Mesendoderm (in vitro differentiated cells): ENCODE measurements at regions not wholly inside any gene's neighbourhood (a gene's known extent, or its start where the extent isn't known, plus 50 kb on each side); places are given as distances from the start of the nearest gene placed in this dataset.

Experiments used
- DNase-seq: peaks from one replicate; pipeline ENCODE4 v3.0.0; 2013
- H2AK5ac ChIP-seq: 2 replicates; pipeline ENCODE4 v1.6.1; 2013; ENCODE audit warnings: low read length, inconsistent platforms
- H2BK120ac ChIP-seq: 2 replicates; pipeline ENCODE4 v1.6.1; 2013; ENCODE audit warnings: low read depth, mild to moderate bottlenecking, low read length, moderate library complexity, mixed read lengths
- H2BK15ac ChIP-seq: replicated peaks from 2 replicates; pipeline ENCODE4 v1.6.1; 2013; ENCODE audit warnings: low read depth, mild to moderate bottlenecking, moderate library complexity
- H2BK5ac ChIP-seq: 2 replicates; pipeline ENCODE4 v1.6.1; 2013; ENCODE audit warnings: low read length, inconsistent platforms
- H3K18ac ChIP-seq: 2 replicates; pipeline ENCODE4 v1.6.1; 2013; ENCODE audit warnings: mild to moderate bottlenecking, low read length, mixed read lengths
- H3K23ac ChIP-seq: one replicate; pipeline ENCODE4 v1.6.1; 2013; ENCODE audit warnings: low read length
- H3K27ac ChIP-seq: 2 replicates; pipeline ENCODE4 v1.5.1; 2013; ENCODE audit warnings: low read depth, mild to moderate bottlenecking, inconsistent platforms, low read length, moderate library complexity
- H3K27me3 ChIP-seq: 2 replicates; pipeline ENCODE4 v1.6.1; 2013; ENCODE audit warnings: low read length, control low read depth, mild to moderate bottlenecking, inconsistent platforms; ENCODE audit not compliant: insufficient read depth, poor library complexity
- H3K36me3 ChIP-seq: 2 replicates; pipeline ENCODE4 v1.6.1; 2013; ENCODE audit warnings: low read length, inconsistent platforms; ENCODE audit not compliant: control insufficient read depth, insufficient read depth
- H3K4ac ChIP-seq: one replicate; pipeline ENCODE4 v1.6.1; 2013; ENCODE audit warnings: low read depth, mild to moderate bottlenecking, low read length, moderate library complexity
- H3K4me1 ChIP-seq: 2 replicates; pipeline ENCODE4 v1.6.1; 2013; ENCODE audit warnings: low read depth, low read length, inconsistent platforms; ENCODE audit not compliant: control insufficient read depth
- H3K4me2 ChIP-seq: 2 replicates; pipeline ENCODE4 v1.6.1; 2013; ENCODE audit warnings: low read length
- H3K4me3 ChIP-seq: 2 replicates; pipeline ENCODE4 v1.5.1; 2013; ENCODE audit warnings: mild to moderate bottlenecking, low read length
- H3K56ac ChIP-seq: one replicate; pipeline ENCODE4 v1.6.1; 2013; ENCODE audit warnings: low read length
- H3K79me1 ChIP-seq: 2 replicates; pipeline ENCODE4 v1.6.1; 2013; ENCODE audit warnings: low read length, inconsistent platforms
- H3K79me2 ChIP-seq: 2 replicates; pipeline ENCODE4 v1.6.1; 2013; ENCODE audit warnings: mild to moderate bottlenecking, low read length; ENCODE audit not compliant: control insufficient read depth, insufficient read depth
- H3K9ac ChIP-seq: 2 replicates; pipeline ENCODE4 v1.6.1; 2013; ENCODE audit warnings: low read length, inconsistent platforms
- H4K5ac ChIP-seq: one replicate; pipeline ENCODE4 v1.6.1; 2013; ENCODE audit warnings: low read length
- H4K8ac ChIP-seq: one replicate; pipeline ENCODE4 v1.6.1; 2013; ENCODE audit warnings: low read depth, mild to moderate bottlenecking, control low read depth, low read length, moderate library complexity
- WGBS: extraction: QIAGEN DNeasy Blood & Tissue Kit; methylation state at CpG from one replicate; pipeline ENCODE4 v1.1.7; 2013; ENCODE audit warnings: low lambda C conversion rate, missing lambda C conversion rate; ENCODE audit not compliant: insufficient coverage; ENCODE audit errors: extremely low coverage; 5-methylcytosine and 5-hydroxymethylcytosine counted together

- Histone ChIP-seq H3K4ac (no peak overlapping the region), H3K18ac (no peak overlapping the region), H4K5ac (no peak overlapping the region), H2BK15ac (no peak overlapping the region), H3K56ac (no peak overlapping the region), H2BK120ac (no peak overlapping the region), H3K4me1 (no peaks in the 10 kb centered on the region), H2BK5ac (no peak overlapping the region), H3K27me3 (no peaks in the 10 kb centered on the region), H3K27ac (no peak overlapping the region), H3K79me1 (no peaks in the 10 kb centered on the region), H2AK5ac (no peak overlapping the region), H3K4me2 (no peak overlapping the region), H3K9ac (no peak overlapping the region), H3K23ac (no peak overlapping the region), H3K36me3 (no peaks in the 10 kb centered on the region), H3K4me3 (no peak overlapping the region), H4K8ac (no peak overlapping the region), H3K79me2 (no peaks in the 10 kb centered on the region)
- DNase-seq = no peak
- WGBS = no CpG with 5 or more reads among the region's 2 CpGs
These were observed 1134.0 kb downstream of the XPNPEP1 start for GRCh38 chr10:108789336-108789735.

- no peaks in the 10 kb centered on the region for H3K27me3 ChIP-seq
- no peak overlapping the region for H3K4me3 ChIP-seq
- H3K18ac ChIP-seq = no peak overlapping the region
- no peak overlapping the region for H2BK15ac ChIP-seq
- H2BK5ac ChIP-seq = no peak overlapping the region
- no peaks in the 10 kb centered on the region for H3K79me1 ChIP-seq
- no peaks in the 10 kb centered on the region for H3K79me2 ChIP-seq
- H4K5ac ChIP-seq = no peak overlapping the region
- no peaks in the 10 kb centered on the region for H3K4me1 ChIP-seq
- no peak overlapping the region for H3K23ac ChIP-seq
- H3K27ac ChIP-seq = no peak overlapping the region
- H3K36me3 ChIP-seq = no peaks in the 10 kb centered on the region
- no CpG with 5 or more reads among the region's 1 CpG for WGBS
- H3K4ac ChIP-seq = no peak overlapping the region
- no peak overlapping the region for H2BK120ac ChIP-seq
- no peak overlapping the region for H3K4me2 ChIP-seq
- H3K9ac ChIP-seq = no peak overlapping the region
- no peak overlapping the region for H4K8ac ChIP-seq
- H3K56ac ChIP-seq = no peak overlapping the region
- no peak overlapping the region for H2AK5ac ChIP-seq
- DNase-seq = no peak
These were observed 1134.4 kb downstream of the XPNPEP1 start for GRCh38 chr10:108788891-108789290.

DNA sequence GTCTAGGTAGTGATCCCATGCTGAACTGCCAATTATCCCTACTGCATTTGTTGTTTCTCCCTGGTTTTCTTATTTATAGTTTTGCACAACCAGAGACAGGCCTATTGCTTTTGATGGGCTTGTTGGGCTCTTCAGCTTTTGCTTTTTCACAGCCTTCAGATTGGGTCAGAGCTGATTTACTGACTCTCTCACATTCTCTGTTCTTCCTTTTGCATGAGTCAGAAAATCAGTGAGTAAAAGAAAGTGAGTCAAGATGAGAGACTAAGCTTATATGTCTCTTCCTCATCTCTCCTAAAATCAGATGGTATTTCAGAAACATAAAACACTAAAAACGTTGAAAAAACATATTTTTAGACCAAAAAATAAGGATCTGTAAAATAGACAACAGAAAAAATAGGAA lies 1135.4 kb downstream of the XPNPEP1 start:
- WGBS = no CpG with 5 or more reads among the region's 1 CpG
- Histone ChIP-seq H3K4ac (no peak overlapping the region), H3K27ac (no peak overlapping the region), H2BK15ac (no peak overlapping the region), H2BK5ac (no peak overlapping the region), H2AK5ac (no peak overlapping the region), H3K27me3 (no peaks in the 10 kb centered on the region), H2BK120ac (peak overlapping the region; percentile 61), H3K79me2 (no peaks in the 10 kb centered on the region), H3K4me1 (no peaks in the 10 kb centered on the region), H4K8ac (no peak overlapping the region), H3K9ac (no peak overlapping the region), H3K56ac (no peak overlapping the region), H4K5ac (no peak overlapping the region), H3K4me2 (no peak overlapping the region), H3K18ac (no peak overlapping the region), H3K4me3 (no peak overlapping the region), H3K36me3 (no peaks in the 10 kb centered on the region), H3K79me1 (no peaks in the 10 kb centered on the region), H3K23ac (no peak overlapping the region)
- no peak for DNase-seq

- Histone ChIP-seq H2BK15ac (no peak overlapping the region), H4K5ac (no peak overlapping the region)
These were observed 1138.3 kb downstream of the XPNPEP1 start for GRCh38 chr10:108785011-108785410.

GRCh38 chr10:108784534-108784933 lies 1138.8 kb downstream of the XPNPEP1 start:
- Histone ChIP-seq H3K36me3 (no peaks in the 10 kb centered on the region), H3K27me3 (no peaks in the 10 kb centered on the region), H3K4me2 (no peak overlapping the region), H3K4ac (no peak overlapping the region), H2AK5ac (no peak overlapping the region), H3K79me1 (no peaks in the 10 kb centered on the region), H3K79me2 (no peaks in the 10 kb centered on the region), H3K18ac (no peak overlapping the region), H3K23ac (no peak overlapping the region), H3K56ac (no peak overlapping the region), H2BK15ac (no peak overlapping the region), H4K5ac (no peak overlapping the region), H3K4me3 (no peak overlapping the region), H2BK120ac (no peak overlapping the region), H4K8ac (no peak overlapping the region), H2BK5ac (no peak overlapping the region), H3K9ac (no peak overlapping the region), H3K27ac (no peak overlapping the region), H3K4me1 (no peaks in the 10 kb centered on the region)
- no CpG with 5 or more reads among the region's 5 CpGs for whole genome bisulfite sequencing
- no peak for DNase-seq

More at GRCh38 chr10:108785011-108785410, 1138.3 kb downstream of the XPNPEP1 start:
- WGBS = no CpG with 5 or more reads among the region's 2 CpGs
- no peak overlapping the region for H3K4me2 ChIP-seq
- H3K36me3 ChIP-seq = no peaks in the 10 kb centered on the region
- H3K27ac ChIP-seq = no peak overlapping the region
- H2AK5ac ChIP-seq = no peak overlapping the region
- no peak for DNase-seq
- H3K18ac ChIP-seq = no peak overlapping the region
- no peak overlapping the region for H2BK120ac ChIP-seq
- H3K27me3 ChIP-seq = no peaks in the 10 kb centered on the region
- no peaks in the 10 kb centered on the region for H3K79me2 ChIP-seq
- no peaks in the 10 kb centered on the region for H3K79me1 ChIP-seq
- H3K9ac ChIP-seq = no peak overlapping the region
- no peak overlapping the region for H3K4me3 ChIP-seq
- no peak overlapping the region for H3K23ac ChIP-seq
- no peak overlapping the region for H4K8ac ChIP-seq
- no peak overlapping the region for H3K56ac ChIP-seq
- H3K4ac ChIP-seq = no peak overlapping the region
- no peak overlapping the region for H2BK5ac ChIP-seq
- H3K4me1 ChIP-seq = no peaks in the 10 kb centered on the region

- H4K5ac ChIP-seq = no peak overlapping the region
- H3K56ac ChIP-seq = no peak overlapping the region
- H2BK120ac ChIP-seq = no peak overlapping the region
- H2AK5ac ChIP-seq = no peak overlapping the region
- no peaks in the 10 kb centered on the region for H3K79me2 ChIP-seq
- H3K36me3 ChIP-seq = no peaks in the 10 kb centered on the region
- H3K79me1 ChIP-seq = no peaks in the 10 kb centered on the region
- no peak overlapping the region for H3K18ac ChIP-seq
- no peak overlapping the region for H3K4me2 ChIP-seq
- no peak overlapping the region for H3K27ac ChIP-seq
- H3K4me1 ChIP-seq = no peaks in the 10 kb centered on the region
- H3K4me3 ChIP-seq = no peak overlapping the region
- H3K27me3 ChIP-seq = no peaks in the 10 kb centered on the region
- no peak overlapping the region for H3K4ac ChIP-seq
- H2BK5ac ChIP-seq = no peak overlapping the region
- DNase-seq = peak; percentile 89
- no peak overlapping the region for H3K23ac ChIP-seq
- no peak overlapping the region for H4K8ac ChIP-seq
- no peak overlapping the region for H2BK15ac ChIP-seq
- WGBS = no CpG with 5 or more reads among the region's 1 CpG
- H3K9ac ChIP-seq = no peak overlapping the region
These were observed 1139.4 kb downstream of the XPNPEP1 start for GRCh38 chr10:108783897-108784296.
